Parathyroid adenoma (tissue), 2 donors: ENCODE measurements at regions not wholly inside any gene's neighbourhood (a gene's known extent, or its start where the extent isn't known, plus 50 kb on each side); places are given as distances from the start of the nearest gene placed in this dataset.

Source experiments
- H2AFZ ChIP-seq: fragments of 300-600 bp; sonication (generic); one replicate; pipeline ENCODE4 v1.7.0; 2017; ENCODE audit warnings: antibody characterized with exemption, mild to moderate bottlenecking
- H3K27ac ChIP-seq: fragments of 300-600 bp; sonication (generic); one replicate; pipeline ENCODE4 v1.7.0; 2017
- H3K27me3 ChIP-seq: fragments of 300-600 bp; sonication (generic); one replicate; pipeline ENCODE4 v1.7.0; 2017; ENCODE audit warnings: low read length; ENCODE audit not compliant: control insufficient read depth, insufficient read depth
- H3K36me3 ChIP-seq: fragments of 300-600 bp; sonication (generic); one replicate; pipeline ENCODE4 v1.7.0; 2017; ENCODE audit warnings: low read length; ENCODE audit not compliant: control insufficient read depth, insufficient read depth
- H3K4me1 ChIP-seq: fragments of 300-600 bp; sonication (generic); one replicate; pipeline ENCODE4 v1.7.0; 2017; ENCODE audit warnings: control low read depth
- H3K4me2 ChIP-seq: fragments of 300-600 bp; sonication (generic); one replicate; pipeline ENCODE4 v1.7.0; 2017; ENCODE audit warnings: low read length
- H3K4me3 ChIP-seq: fragments of 300-600 bp; sonication (generic); one replicate; pipeline ENCODE4 v1.7.0; 2017; ENCODE audit warnings: low read depth, low read length
- H3K79me2 ChIP-seq: fragments of 300-600 bp; sonication (generic); one replicate; pipeline ENCODE4 v1.7.0; 2017; ENCODE audit warnings: control low read depth
- H3K9ac ChIP-seq: fragments of 300-600 bp; sonication (generic); one replicate; pipeline ENCODE4 v1.7.0; 2017; ENCODE audit warnings: mild to moderate bottlenecking
- H3K9me3 ChIP-seq: fragments of 300-600 bp; sonication (generic); one replicate; pipeline ENCODE4 v1.7.0; 2017; ENCODE audit warnings: low read length; ENCODE audit not compliant: control insufficient read depth
- CTCF ChIP-seq: fragments of 300-600 bp; sonication (generic); IDR thresholded peaks from one replicate; pipeline ENCODE4 v1.7.0; 2017; ENCODE audit warnings: antibody characterized with exemption, mild to moderate bottlenecking
- donor health status: primary hyperparathyroidism.

- TF ChIP-seq CTCF = no peak
- Histone ChIP-seq H3K4me2 (no peak overlapping the region), H2AFZ (no peak overlapping the region), H3K9me3 (no peaks in the 10 kb centered on the region), H3K9ac (no peak overlapping the region), H3K27me3 (no peaks in the 10 kb centered on the region), H3K79me2 (no peaks in the 10 kb centered on the region), H3K36me3 (no peaks in the 10 kb centered on the region), H3K4me1 (no peaks in the 10 kb centered on the region), H3K27ac (no peak overlapping the region), H3K4me3 (no peak overlapping the region)
These were observed 115.0 kb upstream of the LRIG1 start for GRCh38 chr3:66615643-66616301.

DNA sequence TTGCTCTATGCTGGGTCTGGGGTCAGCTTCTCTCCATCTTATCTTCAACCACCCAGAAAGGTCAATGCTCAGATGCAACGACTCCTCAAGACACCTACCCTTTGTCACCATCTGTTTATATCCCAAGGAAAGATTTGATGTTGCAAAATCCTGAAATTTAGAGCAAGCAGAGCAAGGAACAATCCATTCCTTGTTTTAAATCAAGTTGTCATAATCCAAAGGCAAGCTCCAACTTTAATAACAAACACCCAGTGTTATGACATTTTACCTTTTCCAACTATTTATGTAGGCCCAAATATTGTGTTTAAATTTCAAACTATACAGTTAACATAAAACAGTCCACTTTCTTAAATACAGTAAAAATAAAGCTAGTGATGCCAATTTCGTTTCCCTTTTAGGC lies 116.5 kb upstream of the LRIG1 start:
- H3K4me3 ChIP-seq = no peak overlapping the region
- H3K9me3 ChIP-seq = no peaks in the 10 kb centered on the region
- no peaks in the 10 kb centered on the region for H3K27me3 ChIP-seq
- no peaks in the 10 kb centered on the region for H3K36me3 ChIP-seq
- TF ChIP-seq CTCF = no peak
- no peak overlapping the region for H3K27ac ChIP-seq
- no peaks in the 10 kb centered on the region for H3K79me2 ChIP-seq
- H3K9ac ChIP-seq = no peak overlapping the region
- H3K4me2 ChIP-seq = no peak overlapping the region
- H2AFZ ChIP-seq = no peak overlapping the region
- H3K4me1 ChIP-seq = no peaks in the 10 kb centered on the region

- H3K9me3 ChIP-seq = no peaks in the 10 kb centered on the region
- H3K4me1 ChIP-seq = no peaks in the 10 kb centered on the region
- no peak overlapping the region for H3K4me3 ChIP-seq
- H3K9ac ChIP-seq = no peak overlapping the region
- no peak overlapping the region for H3K27ac ChIP-seq
- no peak overlapping the region for H2AFZ ChIP-seq
- TF ChIP-seq CTCF = no peak
- H3K4me2 ChIP-seq = no peak overlapping the region
- no peaks in the 10 kb centered on the region for H3K36me3 ChIP-seq
- H3K79me2 ChIP-seq = no peaks in the 10 kb centered on the region
- H3K27me3 ChIP-seq = no peaks in the 10 kb centered on the region
These were observed 117.2 kb upstream of the LRIG1 start for GRCh38 chr3:66618066-66618465.

DNA sequence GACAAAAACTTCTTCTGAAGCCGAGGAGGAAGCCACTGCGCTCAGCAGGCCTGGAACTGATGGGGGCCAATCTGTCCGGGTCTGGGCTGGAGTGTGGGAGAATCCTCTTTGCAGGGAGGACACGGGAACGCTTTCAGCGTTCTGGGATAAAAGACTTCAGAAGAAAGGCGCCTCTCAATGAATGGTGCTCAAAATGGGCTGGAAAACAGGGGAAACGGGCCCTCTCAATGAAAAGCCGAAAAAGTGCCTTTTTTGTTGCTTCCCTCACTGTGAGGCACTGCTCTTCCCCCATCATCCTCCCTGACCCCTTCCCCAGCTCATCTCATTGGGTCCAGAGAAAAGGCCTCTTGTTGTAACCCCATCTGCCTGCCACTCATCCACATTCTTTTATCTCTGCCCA lies 119.5 kb upstream of the LRIG1 start:
- Histone ChIP-seq H3K36me3 (no peaks in the 10 kb centered on the region), H3K4me3 (no peak overlapping the region), H3K79me2 (no peaks in the 10 kb centered on the region), H2AFZ (no peak overlapping the region), H3K27ac (no peak overlapping the region), H3K4me2 (no peak overlapping the region), H3K27me3 (no peaks in the 10 kb centered on the region), H3K4me1 (no peaks in the 10 kb centered on the region), H3K9me3 (no peaks in the 10 kb centered on the region), H3K9ac (no peak overlapping the region)
- no peak for TF ChIP-seq CTCF

DNA sequence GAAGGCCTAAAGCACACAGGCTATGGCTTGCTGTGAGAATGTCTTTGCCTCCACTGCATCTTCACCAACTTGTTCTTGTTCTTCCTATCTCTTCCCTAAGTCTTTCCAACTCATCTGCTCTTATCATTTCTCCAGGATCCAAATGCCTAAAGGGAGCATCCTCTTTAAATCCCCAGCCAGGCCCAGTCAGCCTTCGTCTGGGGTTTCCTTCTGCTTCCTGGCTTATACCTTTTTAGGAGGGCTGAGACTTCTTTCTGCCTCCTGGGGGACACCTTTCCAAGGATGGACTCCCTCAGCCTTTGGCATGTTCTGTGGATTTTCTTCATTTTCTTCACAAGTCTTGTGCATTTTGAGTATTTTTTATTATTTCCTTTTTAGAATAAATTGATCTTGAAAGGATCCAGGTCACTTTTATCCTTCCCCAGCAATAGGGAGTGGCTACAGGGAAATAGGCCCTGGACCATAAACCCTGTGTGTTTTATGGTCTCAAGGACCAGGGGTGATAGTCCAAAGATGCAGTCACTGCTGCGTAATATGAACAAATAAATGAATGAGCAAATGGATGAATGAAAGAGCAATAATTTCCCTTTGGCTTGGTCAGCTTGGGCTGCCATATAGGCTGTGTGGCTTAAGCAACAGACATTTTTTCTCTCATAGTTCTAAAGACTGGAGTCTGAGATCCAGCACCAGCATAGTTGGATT lies 122.1 kb upstream of the LRIG1 start:
- no peaks in the 10 kb centered on the region for H3K4me1 ChIP-seq
- H3K36me3 ChIP-seq = no peaks in the 10 kb centered on the region
- H3K9ac ChIP-seq = no peak overlapping the region
- H3K9me3 ChIP-seq = no peaks in the 10 kb centered on the region
- no peak for TF ChIP-seq CTCF
- H3K4me2 ChIP-seq = no peak overlapping the region
- no peak overlapping the region for H3K4me3 ChIP-seq
- H3K27me3 ChIP-seq = no peaks in the 10 kb centered on the region
- no peak overlapping the region for H3K27ac ChIP-seq
- no peaks in the 10 kb centered on the region for H3K79me2 ChIP-seq
- no peak overlapping the region for H2AFZ ChIP-seq
